ENCODE measurements at regions not wholly inside any gene's neighbourhood (a gene's known extent, or its start where the extent isn't known, plus 50 kb on each side); places are given as distances from the start of the nearest gene placed in this dataset.

GRCh38 chr2:8531481-8531880, 150.4 kb upstream of the ID2 start:
- Histone ChIP-seq H3K79me2 (peaks cover 11% of the 10 kb centered on the region), H2AFZ (no peak overlapping the region), H3K4me3 (ENCODE audit: low read depth, low read length) (no peak overlapping the region), H3K36me3 (ENCODE audit: control insufficient read depth, insufficient read depth, low read length) (no peaks in the 10 kb centered on the region), H3K9me3 (ENCODE audit: control insufficient read depth, low read length) (no peaks in the 10 kb centered on the region), H3K9ac (no peak overlapping the region), H3K27me3 (ENCODE audit: control insufficient read depth, insufficient read depth, low read length) (no peaks in the 10 kb centered on the region), H3K27ac (peak overlapping the region; percentile 100), H3K4me2 (ENCODE audit: low read length) (no peak overlapping the region), H3K4me1 (peaks cover 95% of the 10 kb centered on the region)
- no peak for TF ChIP-seq CTCF (IDR thresholded peaks at IDR 0.05)

GRCh38 chr2:8532438-8532837, 149.4 kb upstream of the ID2 start:
- no peak overlapping the region for H3K4me2 ChIP-seq (ENCODE audit: low read length)
- no peak for TF ChIP-seq CTCF (IDR thresholded peaks at IDR 0.05)
- peak overlapping the region; percentile 100 for H3K27ac ChIP-seq

GRCh38 chr2:8533923-8534322, 147.9 kb upstream of the ID2 start:
- Histone ChIP-seq H3K9me3 (ENCODE audit: control insufficient read depth, low read length) (no peaks in the 10 kb centered on the region), H3K4me1 (peaks cover 93% of the 10 kb centered on the region), H2AFZ (peak overlapping the region; percentile 4), H3K27me3 (ENCODE audit: control insufficient read depth, insufficient read depth, low read length) (no peaks in the 10 kb centered on the region), H3K36me3 (ENCODE audit: control insufficient read depth, insufficient read depth, low read length) (no peaks in the 10 kb centered on the region), H3K79me2 (peaks cover 11% of the 10 kb centered on the region), H3K9ac (peak overlapping the region; percentile 40), H3K27ac (peak overlapping the region; percentile 100), H3K4me3 (ENCODE audit: low read depth, low read length) (no peak overlapping the region), H3K4me2 (ENCODE audit: low read length) (peak overlapping the region; percentile 73)
- no peak for TF ChIP-seq CTCF (IDR thresholded peaks at IDR 0.05)

More at GRCh38 chr2:8532438-8532837, 149.4 kb upstream of the ID2 start:
- H3K36me3 ChIP-seq (ENCODE audit: control insufficient read depth, insufficient read depth, low read length), result no peaks in the 10 kb centered on the region
- no peak overlapping the region for H3K4me3 ChIP-seq (ENCODE audit: low read depth, low read length)
- H3K9ac ChIP-seq, result peak overlapping the region; percentile 2
- peaks cover 93% of the 10 kb centered on the region for H3K4me1 ChIP-seq
- H2AFZ ChIP-seq, result no peak overlapping the region
- no peaks in the 10 kb centered on the region for H3K27me3 ChIP-seq (ENCODE audit: control insufficient read depth, insufficient read depth, low read length)
- no peaks in the 10 kb centered on the region for H3K9me3 ChIP-seq (ENCODE audit: control insufficient read depth, low read length)
- peaks cover 11% of the 10 kb centered on the region for H3K79me2 ChIP-seq

- H3K4me1 ChIP-seq, result peaks cover 93% of the 10 kb centered on the region
- H3K4me2 ChIP-seq (ENCODE audit: low read length), result peak overlapping the region; percentile 73
- no peaks in the 10 kb centered on the region for H3K9me3 ChIP-seq (ENCODE audit: control insufficient read depth, low read length)
- TF ChIP-seq CTCF (IDR thresholded peaks at IDR 0.05), result no peak
- peak overlapping the region; percentile 100 for H3K27ac ChIP-seq
- H3K36me3 ChIP-seq (ENCODE audit: control insufficient read depth, insufficient read depth, low read length), result no peaks in the 10 kb centered on the region
- H2AFZ ChIP-seq, result peak overlapping the region; percentile 4
- no peak overlapping the region for H3K4me3 ChIP-seq (ENCODE audit: low read depth, low read length)
- H3K27me3 ChIP-seq (ENCODE audit: control insufficient read depth, insufficient read depth, low read length), result no peaks in the 10 kb centered on the region
- H3K79me2 ChIP-seq, result peaks cover 14% of the 10 kb centered on the region
- peak overlapping the region; percentile 40 for H3K9ac ChIP-seq
Measured at GRCh38 chr2:8534386-8534728, 147.5 kb upstream of the ID2 start.

GRCh38 chr2:8534729-8535468, 147.0 kb upstream of the ID2 start:
- no peak for TF ChIP-seq CTCF (IDR thresholded peaks at IDR 0.05)

More at GRCh38 chr2:8534729-8535468, 147.0 kb upstream of the ID2 start:
- Histone ChIP-seq H3K4me2 (ENCODE audit: low read length) (peak overlapping the region; percentile 73), H3K9ac (peak overlapping the region; percentile 79), H3K36me3 (ENCODE audit: control insufficient read depth, insufficient read depth, low read length) (no peaks in the 10 kb centered on the region), H3K27ac (peak overlapping the region; percentile 100), H3K27me3 (ENCODE audit: control insufficient read depth, insufficient read depth, low read length) (no peaks in the 10 kb centered on the region), H3K79me2 (peaks cover 12% of the 10 kb centered on the region), H3K4me3 (ENCODE audit: low read depth, low read length) (peak overlapping the region; percentile 19), H3K9me3 (ENCODE audit: control insufficient read depth, low read length) (no peaks in the 10 kb centered on the region), H3K4me1 (peaks cover 92% of the 10 kb centered on the region), H2AFZ (no peak overlapping the region)

Data from parathyroid adenoma (tissue), 2 donors.